ENCODE measurements at regions not wholly inside any gene's neighbourhood (a gene's known extent, or its start where the extent isn't known, plus 50 kb on each side); places are given as distances from the start of the nearest gene placed in this dataset.

GRCh38 chr11:131201674-131202073 is 168.7 kb upstream of the NTM start:
- no peak overlapping the region for H3K4me3 ChIP-seq (ENCODE audit: low read length)
- DNase-seq (ENCODE audit: low read depth) = no peak
- TF ChIP-seq CTCF (IDR thresholded peaks at IDR 0.05; ENCODE audit: insufficient read depth, low read depth, low read length, missing control alignments) = no peak

GRCh38 chr11:131203040-131203439 is 167.4 kb upstream of the NTM start:
- no peak for TF ChIP-seq CTCF (IDR thresholded peaks at IDR 0.05; ENCODE audit: insufficient read depth, low read depth, low read length, missing control alignments)
- no peak overlapping the region for H3K4me3 ChIP-seq (ENCODE audit: low read length)
- no peak for DNase-seq (ENCODE audit: low read depth)

DNA sequence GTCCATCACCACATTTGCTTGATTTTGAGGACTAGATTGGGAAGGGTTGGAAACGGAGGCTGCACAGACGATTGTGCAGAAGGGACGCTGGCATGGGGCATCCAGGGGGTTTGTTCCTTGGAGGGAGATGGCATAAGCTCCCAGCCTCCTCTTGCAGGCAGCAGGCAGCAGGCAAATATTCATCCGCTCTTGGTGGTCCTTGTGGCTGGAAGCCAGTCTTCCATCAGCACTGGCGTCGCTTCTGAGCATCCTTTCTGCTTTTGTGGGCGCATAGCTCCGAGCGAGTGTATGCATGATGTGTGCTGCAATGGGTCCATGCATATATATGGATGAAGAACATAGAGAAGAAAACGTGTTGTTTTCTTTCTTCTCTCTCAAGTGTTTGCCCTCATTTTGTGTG is 166.1 kb upstream of the NTM start:
- DNase-seq (ENCODE audit: low read depth) = no peak
- no peak overlapping the region for H3K4me3 ChIP-seq (ENCODE audit: low read length)
- no peak for TF ChIP-seq CTCF (IDR thresholded peaks at IDR 0.05; ENCODE audit: insufficient read depth, low read depth, low read length, missing control alignments)

DNA sequence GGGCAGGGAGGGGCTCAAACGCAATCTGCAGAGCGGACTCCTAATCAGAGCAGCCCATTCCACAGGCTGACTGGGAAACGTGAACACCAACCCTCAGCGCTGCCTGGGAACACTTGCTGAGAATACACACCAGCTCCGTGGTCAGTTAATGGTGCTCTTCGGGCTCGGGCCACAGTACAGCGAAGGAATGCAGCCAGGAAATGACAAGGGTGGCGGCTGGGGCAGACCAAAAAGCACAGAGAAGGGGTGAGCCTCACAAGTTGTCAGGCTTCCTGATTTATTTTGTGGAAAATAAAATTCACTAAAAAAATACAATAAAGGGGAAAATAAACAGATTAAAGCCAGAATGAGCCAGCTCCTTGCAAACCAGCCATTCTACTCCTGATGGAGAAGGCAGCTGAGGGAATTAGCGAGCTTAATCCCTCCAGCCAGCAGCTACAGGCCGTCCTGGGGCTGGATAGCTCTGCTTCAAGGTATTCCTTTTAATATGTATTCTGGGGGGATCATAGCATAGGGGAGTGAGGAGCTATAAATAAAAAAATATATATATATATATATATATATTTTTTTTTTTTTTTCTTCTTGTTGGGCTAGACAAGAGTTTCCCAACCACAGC is 165.5 kb upstream of the NTM start:
- DNase-seq (ENCODE audit: low read depth) = no peak
- TF ChIP-seq CTCF (IDR thresholded peaks at IDR 0.05; ENCODE audit: insufficient read depth, low read depth, low read length, missing control alignments) = no peak

GRCh38 chr11:131206671-131207070 is 163.7 kb upstream of the NTM start:
- no peak for DNase-seq (ENCODE audit: low read depth)
- no peak for TF ChIP-seq CTCF (IDR thresholded peaks at IDR 0.05; ENCODE audit: insufficient read depth, low read depth, low read length, missing control alignments)
- H3K4me3 ChIP-seq (ENCODE audit: low read length) = no peak overlapping the region

More for the DNA sequence above, 165.5 kb upstream of the NTM start:
- H3K4me3 ChIP-seq (ENCODE audit: low read length) = no peak overlapping the region

DNA sequence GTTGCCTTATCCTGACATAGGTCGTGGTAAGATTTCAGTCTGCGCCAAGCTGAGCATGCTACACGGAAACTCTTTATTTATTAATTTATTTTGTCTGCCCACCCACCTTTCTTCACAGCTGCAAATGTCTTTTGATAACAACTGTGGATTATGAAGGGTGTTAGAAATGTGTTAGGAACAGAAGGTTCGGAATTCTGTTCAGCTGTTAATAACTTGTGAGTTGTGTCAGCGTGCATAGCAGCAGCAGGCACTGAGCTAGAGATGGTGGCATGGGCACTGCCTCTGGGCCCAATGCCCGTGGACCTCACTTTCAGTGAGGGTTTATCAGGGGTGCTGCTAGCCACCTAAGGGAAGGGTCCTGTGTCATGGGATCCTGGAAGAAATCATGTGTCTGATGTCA is 162.5 kb upstream of the NTM start:
- no peak for TF ChIP-seq CTCF (IDR thresholded peaks at IDR 0.05; ENCODE audit: insufficient read depth, low read depth, low read length, missing control alignments)
- no peak overlapping the region for H3K4me3 ChIP-seq (ENCODE audit: low read length)
- DNase-seq (ENCODE audit: low read depth) = no peak
